ENCODE measurements at regions not wholly inside any gene's neighbourhood (a gene's known extent, or its start where the extent isn't known, plus 50 kb on each side); places are given as distances from the start of the nearest gene placed in this dataset.

- Mint-ChIP-seq H3K9me3 (peaks cover 26% of the 10 kb centered on the region), H3K36me3 (ENCODE audit: low read depth) (peaks cover 15% of the 10 kb centered on the region), H3K4me1 (peaks cover 16% of the 10 kb centered on the region), H3K27me3 (ENCODE audit: low read depth) (peaks cover 8% of the 10 kb centered on the region), H3K4me3 (no peak overlapping the region), H3K27ac (no peak overlapping the region)
- TF ChIP-seq, protein P1, sequence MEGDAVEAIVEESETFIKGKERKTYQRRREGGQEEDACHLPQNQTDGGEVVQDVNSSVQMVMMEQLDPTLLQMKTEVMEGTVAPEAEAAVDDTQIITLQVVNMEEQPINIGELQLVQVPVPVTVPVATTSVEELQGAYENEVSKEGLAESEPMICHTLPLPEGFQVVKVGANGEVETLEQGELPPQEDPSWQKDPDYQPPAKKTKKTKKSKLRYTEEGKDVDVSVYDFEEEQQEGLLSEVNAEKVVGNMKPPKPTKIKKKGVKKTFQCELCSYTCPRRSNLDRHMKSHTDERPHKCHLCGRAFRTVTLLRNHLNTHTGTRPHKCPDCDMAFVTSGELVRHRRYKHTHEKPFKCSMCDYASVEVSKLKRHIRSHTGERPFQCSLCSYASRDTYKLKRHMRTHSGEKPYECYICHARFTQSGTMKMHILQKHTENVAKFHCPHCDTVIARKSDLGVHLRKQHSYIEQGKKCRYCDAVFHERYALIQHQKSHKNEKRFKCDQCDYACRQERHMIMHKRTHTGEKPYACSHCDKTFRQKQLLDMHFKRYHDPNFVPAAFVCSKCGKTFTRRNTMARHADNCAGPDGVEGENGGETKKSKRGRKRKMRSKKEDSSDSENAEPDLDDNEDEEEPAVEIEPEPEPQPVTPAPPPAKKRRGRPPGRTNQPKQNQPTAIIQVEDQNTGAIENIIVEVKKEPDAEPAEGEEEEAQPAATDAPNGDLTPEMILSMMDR (IDR thresholded peaks at IDR 0.05; ENCODE audit: unreplicated experiment in 3 of 3) = no peak
These were observed 471.1 kb upstream of the MEX3C start for GRCh38 chr18:51668607-51669006.

GRCh38 chr18:51686590-51686989, 489.1 kb upstream of the MEX3C start:
- H3K27me3 Mint-ChIP-seq (ENCODE audit: low read depth) = no peaks in the 10 kb centered on the region
- no peaks in the 10 kb centered on the region for H3K4me1 Mint-ChIP-seq
- TF ChIP-seq, protein P1 (IDR thresholded peaks at IDR 0.05; ENCODE audit: unreplicated experiment in 3 of 3) = no peak
- peak overlapping the region in 1 of 3 experiments; percentile 58 for H3K27ac Mint-ChIP-seq
- H3K4me3 Mint-ChIP-seq = no peak overlapping the region
- peaks cover under 1% of the 10 kb centered on the region for H3K9me3 Mint-ChIP-seq
- peaks cover 3% of the 10 kb centered on the region for H3K36me3 Mint-ChIP-seq (ENCODE audit: low read depth)

DNA sequence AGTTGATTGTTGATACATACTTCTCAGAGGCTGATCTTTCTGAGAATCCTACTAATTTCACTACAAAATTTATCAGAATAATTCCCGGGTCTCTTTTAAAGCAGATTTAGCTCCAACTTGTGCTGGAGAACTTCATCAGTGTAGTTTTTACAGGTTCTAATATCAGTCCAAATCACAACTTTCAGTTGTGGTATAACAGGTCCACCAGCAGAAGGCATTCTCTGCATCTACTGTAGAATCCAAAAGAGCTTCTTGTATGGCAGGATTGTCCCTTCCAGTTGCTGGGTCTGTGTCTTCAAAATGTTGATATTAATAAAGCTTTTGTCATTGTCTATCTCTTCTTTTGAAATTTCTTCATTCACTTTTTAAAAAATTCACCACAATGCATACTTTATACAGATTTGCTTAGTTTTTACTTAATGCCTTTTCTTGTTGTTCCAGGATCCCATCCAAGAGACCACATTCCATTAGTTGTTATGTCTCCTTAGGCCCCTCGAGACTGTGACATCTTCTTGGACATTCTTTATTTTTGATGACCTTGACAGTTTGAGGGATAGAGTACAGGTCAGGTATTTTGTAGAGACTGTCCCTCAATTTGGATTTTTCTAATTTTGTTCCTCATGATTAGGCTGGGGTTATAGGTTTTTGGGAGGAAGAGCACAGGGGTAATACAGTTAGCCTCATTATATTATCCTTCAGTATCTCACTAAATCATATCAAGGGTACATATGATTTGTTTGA, 490.5 kb upstream of the MEX3C start:
- Mint-ChIP-seq H3K4me1 (no peaks in the 10 kb centered on the region), H3K9me3 (no peaks in the 10 kb centered on the region), H3K27me3 (ENCODE audit: low read depth) (peaks cover 7% of the 10 kb centered on the region), H3K36me3 (ENCODE audit: low read depth) (no peaks in the 10 kb centered on the region), H3K27ac (no peak overlapping the region), H3K4me3 (no peak overlapping the region)
- TF ChIP-seq, protein P1 (IDR thresholded peaks at IDR 0.05; ENCODE audit: unreplicated experiment in 3 of 3) = no peak

- no peaks in the 10 kb centered on the region for H3K9me3 Mint-ChIP-seq
- H3K36me3 Mint-ChIP-seq (ENCODE audit: low read depth) = no peaks in the 10 kb centered on the region
- H3K27ac Mint-ChIP-seq = no peak overlapping the region
- TF ChIP-seq, protein P1 (IDR thresholded peaks at IDR 0.05; ENCODE audit: unreplicated experiment in 3 of 3) = no peak
- H3K4me1 Mint-ChIP-seq = no peaks in the 10 kb centered on the region
- no peak overlapping the region for H3K4me3 Mint-ChIP-seq
- H3K27me3 Mint-ChIP-seq (ENCODE audit: low read depth) = peaks cover 7% of the 10 kb centered on the region
These were observed 495.1 kb upstream of the MEX3C start for GRCh38 chr18:51692612-51693011.

- Mint-ChIP-seq H3K9me3 (peaks cover 47% of the 10 kb centered on the region), H3K4me1 (peaks cover 8% of the 10 kb centered on the region), H3K27me3 (ENCODE audit: low read depth) (no peaks in the 10 kb centered on the region), H3K4me3 (no peak overlapping the region), H3K27ac (no peak overlapping the region), H3K36me3 (ENCODE audit: low read depth) (peaks cover 17% of the 10 kb centered on the region)
- TF ChIP-seq, protein P1 (IDR thresholded peaks at IDR 0.05; ENCODE audit: unreplicated experiment in 3 of 3) = no peak
These were observed 513.9 kb upstream of the MEX3C start for GRCh38 chr18:51711298-51711889.

GRCh38 chr18:51712821-51713220, 515.3 kb upstream of the MEX3C start:
- no peak overlapping the region for H3K4me3 Mint-ChIP-seq

More at GRCh38 chr18:51712821-51713220, 515.3 kb upstream of the MEX3C start:
- Mint-ChIP-seq H3K4me1 (peaks cover 8% of the 10 kb centered on the region), H3K9me3 (peaks cover 34% of the 10 kb centered on the region), H3K27ac (peak overlapping the region in 2 of 3 experiments; percentile 12 to 66), H3K27me3 (ENCODE audit: low read depth) (no peaks in the 10 kb centered on the region), H3K36me3 (ENCODE audit: low read depth) (peaks cover 8% of the 10 kb centered on the region)
- TF ChIP-seq, protein P1 (IDR thresholded peaks at IDR 0.05; ENCODE audit: unreplicated experiment in 3 of 3) = no peak

Data from nephron (organoid).